ENCODE measurements at regions not wholly inside any gene's neighbourhood (a gene's known extent, or its start where the extent isn't known, plus 50 kb on each side); places are given as distances from the start of the nearest gene placed in this dataset.
A peak's percentile ranks its signal among the peaks of the same experiment; 100 is the strongest.

- TF ChIP-seq GATA1 (IDR thresholded peaks at IDR 0.05; ENCODE audit: low read depth, low read length) (no peak), POLR2A (IDR thresholded peaks at IDR 0.05; ENCODE audit: low read length) (no peak)
- DNase-seq: no peak
Observed at GRCh38 chr10:45198486-45199204, 116.8 kb downstream of the OR13A1 start.

- no peak for DNase-seq
- TF ChIP-seq GATA1 (IDR thresholded peaks at IDR 0.05; ENCODE audit: low read depth, low read length): no peak
- no peak for TF ChIP-seq POLR2A (IDR thresholded peaks at IDR 0.05; ENCODE audit: low read length)
Observed at GRCh38 chr10:45199205-45199740, 116.1 kb downstream of the OR13A1 start.

DNA sequence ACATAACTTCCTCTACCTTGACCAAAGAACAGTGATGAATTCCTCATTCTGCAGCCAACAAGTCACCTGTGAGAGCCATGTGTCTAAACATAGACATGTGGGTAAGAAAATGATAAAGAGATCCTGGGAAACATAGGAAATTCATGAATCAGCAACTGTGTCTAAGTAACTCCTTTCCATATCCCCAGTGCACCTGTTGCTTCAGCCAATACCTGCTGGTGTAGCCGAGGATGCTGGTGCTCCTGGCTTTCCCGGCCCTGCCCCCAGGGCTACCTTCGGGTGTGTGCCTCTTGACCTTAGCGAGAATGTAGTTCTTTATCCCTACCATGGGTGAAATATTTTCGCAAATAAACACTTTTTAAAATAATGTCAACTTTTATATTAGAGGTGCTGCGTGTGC, 114.1 kb downstream of the OR13A1 start:
- DNase-seq: no peak
- no peak for TF ChIP-seq GATA1 (IDR thresholded peaks at IDR 0.05; ENCODE audit: low read depth, low read length)
- no peak for TF ChIP-seq POLR2A (IDR thresholded peaks at IDR 0.05; ENCODE audit: low read length)

- DNase-seq: no peak
- TF ChIP-seq GATA1 (IDR thresholded peaks at IDR 0.05; ENCODE audit: low read depth, low read length): no peak
- no peak for TF ChIP-seq POLR2A (IDR thresholded peaks at IDR 0.05; ENCODE audit: low read length)
Observed at GRCh38 chr10:45202242-45202641, 113.2 kb downstream of the OR13A1 start.

- no peak for TF ChIP-seq GATA1 (IDR thresholded peaks at IDR 0.05; ENCODE audit: low read depth, low read length)
- TF ChIP-seq POLR2A (IDR thresholded peaks at IDR 0.05; ENCODE audit: low read length): no peak
- no peak for DNase-seq
Observed at GRCh38 chr10:45204954-45205775, 110.2 kb downstream of the OR13A1 start.

DNA sequence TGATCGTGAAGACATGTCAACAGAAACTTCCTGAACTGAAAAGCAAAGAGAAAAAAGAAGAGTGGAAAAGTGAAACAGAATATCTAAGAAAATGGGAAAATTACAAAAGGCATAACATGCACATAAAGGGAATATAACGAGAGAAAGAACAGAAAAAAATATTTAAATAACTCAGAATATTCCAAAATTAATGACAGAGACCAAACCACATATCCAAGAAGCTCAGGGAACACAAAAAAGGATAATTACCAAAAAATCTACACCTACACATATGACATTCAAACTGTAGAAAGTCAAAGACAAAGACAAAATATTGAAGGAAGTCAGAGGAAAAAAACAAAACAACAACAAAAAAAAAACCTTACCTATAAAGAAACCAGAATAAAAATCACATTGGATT, 105.5 kb downstream of the OR13A1 start:
- no peak for TF ChIP-seq GATA1 (IDR thresholded peaks at IDR 0.05; ENCODE audit: low read depth, low read length)
- TF ChIP-seq POLR2A (IDR thresholded peaks at IDR 0.05; ENCODE audit: low read length): no peak
- DNase-seq: no peak

DNA sequence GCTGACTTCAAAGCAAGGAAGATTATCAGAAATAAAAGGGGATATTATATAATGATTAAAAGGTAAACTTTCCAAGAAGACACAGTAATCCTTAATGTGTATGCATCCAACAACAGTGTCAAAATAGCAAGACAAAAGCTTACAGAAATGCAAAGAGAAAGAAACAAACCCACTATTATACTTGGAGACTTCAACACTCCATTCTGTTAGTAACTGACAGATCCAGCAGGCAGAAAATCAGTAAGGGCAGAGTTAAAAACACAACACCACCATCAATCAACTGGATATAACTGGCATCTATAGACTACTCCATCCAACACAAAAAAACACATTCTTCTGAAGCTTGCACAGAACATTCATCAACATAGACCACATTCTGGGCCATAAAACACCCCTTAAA, 103.8 kb downstream of the OR13A1 start:
- no peak for DNase-seq
- no peak for TF ChIP-seq GATA1 (IDR thresholded peaks at IDR 0.05; ENCODE audit: low read depth, low read length)
- TF ChIP-seq POLR2A (IDR thresholded peaks at IDR 0.05; ENCODE audit: low read length): no peak

DNA sequence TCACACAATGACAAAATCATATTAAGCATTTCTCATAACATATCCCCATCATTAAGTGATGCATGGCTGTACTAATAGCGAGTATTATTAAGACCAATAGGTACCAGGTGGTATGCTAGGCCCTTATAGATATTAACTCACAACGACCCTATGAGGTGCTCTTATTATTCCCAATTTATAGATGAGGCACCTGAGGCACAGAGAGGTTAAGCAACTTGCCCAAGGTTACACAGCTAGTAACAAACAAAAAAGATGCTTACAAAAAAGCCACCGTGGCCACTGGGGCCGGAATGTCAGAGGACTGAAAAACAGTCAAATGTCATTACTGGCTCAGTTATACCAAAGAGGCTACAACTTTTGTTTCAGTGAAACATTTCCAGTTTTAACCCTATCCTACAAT, 96.0 kb downstream of the OR13A1 start:
- no peak for DNase-seq
- TF ChIP-seq GATA1 (IDR thresholded peaks at IDR 0.05; ENCODE audit: low read depth, low read length) (no peak), POLR2A (IDR thresholded peaks at IDR 0.05; ENCODE audit: low read length) (no peak)

DNA sequence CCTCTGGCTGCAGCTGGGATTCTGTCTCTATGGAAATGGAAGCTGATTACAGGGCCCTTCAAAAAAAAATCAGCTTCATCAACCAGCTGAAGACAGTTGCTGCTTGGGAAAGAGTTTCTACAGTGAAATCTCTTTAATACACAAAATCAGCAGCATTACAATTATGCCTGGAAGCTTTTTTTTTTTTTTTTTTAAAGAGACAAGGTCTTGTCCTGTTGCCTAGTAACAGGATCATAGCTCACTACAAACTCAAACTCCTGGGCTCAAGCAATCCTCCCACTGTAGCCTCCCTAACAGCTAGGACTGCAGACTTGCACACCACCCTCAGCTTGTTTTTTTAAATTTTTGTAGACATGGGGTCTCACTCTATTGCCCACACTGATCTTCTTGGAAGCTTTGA, 94.5 kb downstream of the OR13A1 start:
- DNase-seq: no peak
- TF ChIP-seq POLR2A (IDR thresholded peaks at IDR 0.05; ENCODE audit: low read length): no peak
- TF ChIP-seq GATA1 (IDR thresholded peaks at IDR 0.05; ENCODE audit: low read depth, low read length): no peak

DNA sequence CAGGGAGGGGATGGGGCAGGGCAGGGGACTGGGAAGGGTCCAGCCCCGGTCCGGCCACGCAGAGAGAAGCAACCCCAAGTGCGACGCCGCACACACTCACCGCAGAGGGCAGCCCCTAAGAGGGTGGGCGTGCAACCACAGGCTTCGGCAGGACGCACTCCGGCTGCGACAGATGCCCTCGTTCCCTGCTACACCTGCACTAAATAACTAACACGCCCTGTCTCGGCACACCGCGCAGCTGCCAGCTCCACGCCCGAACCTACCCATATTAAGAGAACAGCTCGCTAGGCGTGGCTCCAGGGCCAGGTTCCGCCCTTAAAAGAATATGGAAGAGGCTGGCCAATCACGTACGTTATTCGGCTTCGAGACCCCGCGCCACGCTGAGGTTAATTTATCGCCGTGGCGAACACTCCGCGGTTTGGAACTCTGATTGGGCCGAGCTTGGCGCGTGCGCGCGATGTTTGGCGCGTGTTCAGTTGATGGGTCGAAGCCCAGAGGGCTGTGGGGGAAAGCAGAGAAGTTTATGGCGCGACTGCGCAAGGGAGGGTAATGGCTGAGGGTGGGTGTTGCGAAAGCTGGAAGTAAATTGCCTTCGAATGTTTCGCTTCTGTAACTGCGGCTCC, 91.1 kb downstream of the OR13A1 start:
- no peak for DNase-seq

DNA sequence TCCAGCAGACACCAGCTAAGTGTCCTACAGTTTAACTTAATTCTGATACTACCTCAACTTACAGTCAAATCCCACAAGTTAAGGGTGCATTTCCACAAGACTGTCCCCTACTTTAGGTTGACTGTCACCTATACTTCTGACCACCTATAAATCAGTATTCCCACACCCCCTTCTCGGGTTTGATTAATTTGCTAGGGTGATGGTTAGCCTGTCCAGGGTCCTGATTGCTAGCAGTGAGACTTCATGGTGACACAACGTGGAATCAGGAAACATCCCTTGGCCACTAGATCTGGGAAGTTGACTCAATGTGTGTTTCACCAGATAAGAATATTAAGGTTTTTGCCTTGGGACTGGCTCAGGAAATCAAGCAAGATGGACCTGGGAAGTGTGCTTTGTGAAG, 88.4 kb downstream of the OR13A1 start:
- no peak for TF ChIP-seq GATA1 (IDR thresholded peaks at IDR 0.05; ENCODE audit: low read depth, low read length)
- TF ChIP-seq POLR2A (IDR thresholded peaks at IDR 0.05; ENCODE audit: low read length): no peak
- no peak for DNase-seq

More for the DNA sequence above, 91.1 kb downstream of the OR13A1 start:
- TF ChIP-seq GATA1 (IDR thresholded peaks at IDR 0.05; ENCODE audit: low read depth, low read length) (no peak), POLR2A (IDR thresholded peaks at IDR 0.05; ENCODE audit: low read length) (no peak)

- TF ChIP-seq POLR2A (IDR thresholded peaks at IDR 0.05; ENCODE audit: low read length) (no peak), GATA1 (IDR thresholded peaks at IDR 0.05; ENCODE audit: low read depth, low read length) (no peak)
- no peak for DNase-seq
Observed at GRCh38 chr10:45227456-45227855, 88.0 kb downstream of the OR13A1 start.

DNA sequence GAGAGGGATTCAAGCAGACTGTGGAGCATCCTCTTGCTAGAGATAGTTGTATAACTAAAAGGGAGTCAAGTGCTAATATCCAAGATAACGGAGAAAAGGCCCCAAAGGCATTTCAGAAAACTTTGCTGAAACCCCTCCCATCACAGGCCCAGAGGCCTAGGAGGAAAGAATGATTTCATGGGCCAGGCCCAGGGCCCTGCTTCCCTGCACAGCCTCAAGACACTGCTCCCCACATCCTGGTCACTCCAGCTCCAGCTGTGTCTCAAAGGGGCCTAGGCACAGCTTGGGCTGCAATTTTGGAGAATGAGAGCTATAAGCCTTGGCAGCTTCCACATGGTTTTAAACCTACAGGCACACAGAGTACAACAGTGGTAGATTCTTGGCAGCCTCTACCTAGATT, 85.6 kb downstream of the OR13A1 start:
- DNase-seq: peak in 1 of 2 experiments; percentile 7
- no peak for TF ChIP-seq POLR2A (IDR thresholded peaks at IDR 0.05; ENCODE audit: low read length)
- TF ChIP-seq GATA1 (IDR thresholded peaks at IDR 0.05; ENCODE audit: low read depth, low read length): no peak

- DNase-seq: peak; percentile 81 to 90
Observed at GRCh38 chr10:45235260-45235769, 80.1 kb downstream of the OR13A1 start.

Measured in erythroblast (primary cell).